ENCODE measurements at regions not wholly inside any gene's neighbourhood (a gene's known extent, or its start where the extent isn't known, plus 50 kb on each side); places are given as distances from the start of the nearest gene placed in this dataset.
"Not testable (repeated sequence)": the region's sequence is repeated elsewhere in the genome, so short reads cannot be mapped to it uniquely, and the experiment has no call there.

- in situ Hi-C loops (cut with MboI; ENCODE audit: low sequenced_read_pairs), result no loop called here
These were observed 331.0 kb upstream of the PSMD7 start for GRCh38 chr16:73965591-73965990.

GRCh38 chr16:73956587-73957494, 339.8 kb upstream of the PSMD7 start:
- in situ Hi-C loops (cut with MboI; ENCODE audit: low sequenced_read_pairs), result no loop called here

- in situ Hi-C loops (cut with MboI; ENCODE audit: low sequenced_read_pairs), result no loop called here
These were observed 340.9 kb upstream of the PSMD7 start for GRCh38 chr16:73955702-73956101.

- in situ Hi-C loops (cut with MboI; ENCODE audit: low sequenced_read_pairs), result no loop called here
These were observed 341.4 kb upstream of the PSMD7 start for GRCh38 chr16:73955255-73955654.

GRCh38 chr16:73951481-73951880, 345.1 kb upstream of the PSMD7 start:
- in situ Hi-C loops (cut with MboI; ENCODE audit: low sequenced_read_pairs), result no loop called here

- in situ Hi-C loops (cut with MboI; ENCODE audit: low sequenced_read_pairs), result no loop called here
These were observed 346.9 kb upstream of the PSMD7 start for GRCh38 chr16:73949574-73950320.

GRCh38 chr16:73945631-73946030, 351.0 kb upstream of the PSMD7 start:
- in situ Hi-C loops (cut with MboI; ENCODE audit: low sequenced_read_pairs), result no loop called here

- in situ Hi-C loops (cut with MboI; ENCODE audit: low sequenced_read_pairs), result not testable (repeated sequence)
These were observed 353.4 kb upstream of the PSMD7 start for GRCh38 chr16:73943184-73943583.

GRCh38 chr16:73940786-73941185, 355.8 kb upstream of the PSMD7 start:
- in situ Hi-C loops (cut with MboI; ENCODE audit: low sequenced_read_pairs), result not testable (repeated sequence)

- in situ Hi-C loops (cut with MboI; ENCODE audit: low sequenced_read_pairs), result no loop called here
These were observed 372.7 kb upstream of the PSMD7 start for GRCh38 chr16:73923951-73924350.

GRCh38 chr16:73921295-73921694, 375.3 kb upstream of the PSMD7 start:
- in situ Hi-C loops (cut with MboI; ENCODE audit: low sequenced_read_pairs), result no loop called here

GRCh38 chr16:73916829-73917594, 379.6 kb upstream of the PSMD7 start:
- in situ Hi-C loops (cut with MboI; ENCODE audit: low sequenced_read_pairs), result no loop called here

- in situ Hi-C loops (cut with MboI; ENCODE audit: low sequenced_read_pairs), result no loop called here
These were observed 380.7 kb upstream of the PSMD7 start for GRCh38 chr16:73915935-73916334.

GRCh38 chr16:73915140-73915539, 381.5 kb upstream of the PSMD7 start:
- in situ Hi-C loops (cut with MboI; ENCODE audit: low sequenced_read_pairs), result no loop called here

- in situ Hi-C loops (cut with MboI; ENCODE audit: low sequenced_read_pairs), result no loop called here
These were observed 383.8 kb upstream of the PSMD7 start for GRCh38 chr16:73912850-73913249.

- in situ Hi-C loops (cut with MboI; ENCODE audit: low sequenced_read_pairs), result no loop called here
These were observed 384.3 kb upstream of the PSMD7 start for GRCh38 chr16:73912281-73912680.

GRCh38 chr16:73909529-73910035, 387.0 kb upstream of the PSMD7 start:
- in situ Hi-C loops (cut with MboI; ENCODE audit: low sequenced_read_pairs), result no loop called here

GRCh38 chr16:73891129-73891542, 405.5 kb upstream of the PSMD7 start:
- in situ Hi-C loops (cut with MboI; ENCODE audit: low sequenced_read_pairs), result no loop called here

GRCh38 chr16:73890186-73891128, 406.2 kb upstream of the PSMD7 start:
- in situ Hi-C loops (cut with MboI; ENCODE audit: low sequenced_read_pairs), result no loop called here

Data from HL-60/S4 treated with retinoic acid at 250 ng/mL for 4 days and 3 days (cell line).